NCI-H1105 (cell line): ENCODE measurements at regions not wholly inside any gene's neighbourhood (a gene's known extent, or its start where the extent isn't known, plus 50 kb on each side); places are given as distances from the start of the nearest gene placed in this dataset.
"Not testable (repeated sequence)": the region's sequence is repeated elsewhere in the genome, so short reads cannot be mapped to it uniquely, and the experiment has no call there.

Source experiments
- DNase-seq: peaks from one replicate; lab custom pipeline; 2025; lab: John Stamatoyannopoulos, UW

- DNase-seq, result no peak
These were observed 380.3 kb downstream of the RND3 start for GRCh38 chr2:150107170-150107569.

- no peak for DNase-seq
These were observed 385.5 kb downstream of the RND3 start for GRCh38 chr2:150101947-150102346.

DNA sequence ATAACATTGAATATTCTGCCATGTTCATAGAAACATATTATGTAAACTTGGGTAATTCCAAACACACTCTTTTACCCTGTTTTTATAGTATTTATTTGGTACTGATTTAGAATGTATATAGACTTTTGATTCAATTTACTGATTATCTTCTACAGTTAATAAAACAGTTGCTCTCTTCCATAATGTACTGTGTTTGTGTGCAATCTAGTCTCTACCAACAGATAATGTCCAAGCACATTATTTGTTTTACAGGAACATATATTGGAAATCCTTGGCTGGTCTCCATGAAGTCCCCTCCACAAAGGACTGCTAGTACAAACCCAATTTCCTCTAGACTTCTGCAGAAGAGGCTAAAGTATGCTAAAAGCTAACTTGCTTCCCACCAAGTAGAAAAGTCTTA lies 386.6 kb downstream of the RND3 start:
- no peak for DNase-seq

GRCh38 chr2:150100336-150100735 lies 387.1 kb downstream of the RND3 start:
- no peak for DNase-seq

DNA sequence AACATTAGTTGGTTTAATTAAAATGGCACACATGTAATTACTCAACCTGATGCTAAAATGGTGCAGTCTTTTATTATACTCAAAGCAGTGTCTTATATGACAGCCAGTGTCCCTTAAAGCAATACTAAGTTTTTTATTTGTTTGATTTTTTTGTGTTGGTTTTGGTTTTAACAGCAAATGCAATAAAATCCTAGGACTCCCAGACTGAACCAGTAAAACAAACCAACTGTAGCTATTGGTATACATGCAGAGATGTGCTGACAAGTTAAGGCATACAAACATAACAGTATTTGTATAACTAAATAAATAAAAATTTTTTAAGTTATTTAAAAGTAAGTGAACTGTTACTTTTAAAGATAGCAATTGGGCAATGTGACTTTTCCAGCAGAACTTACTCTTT lies 387.7 kb downstream of the RND3 start:
- peak; percentile 4 for DNase-seq

DNA sequence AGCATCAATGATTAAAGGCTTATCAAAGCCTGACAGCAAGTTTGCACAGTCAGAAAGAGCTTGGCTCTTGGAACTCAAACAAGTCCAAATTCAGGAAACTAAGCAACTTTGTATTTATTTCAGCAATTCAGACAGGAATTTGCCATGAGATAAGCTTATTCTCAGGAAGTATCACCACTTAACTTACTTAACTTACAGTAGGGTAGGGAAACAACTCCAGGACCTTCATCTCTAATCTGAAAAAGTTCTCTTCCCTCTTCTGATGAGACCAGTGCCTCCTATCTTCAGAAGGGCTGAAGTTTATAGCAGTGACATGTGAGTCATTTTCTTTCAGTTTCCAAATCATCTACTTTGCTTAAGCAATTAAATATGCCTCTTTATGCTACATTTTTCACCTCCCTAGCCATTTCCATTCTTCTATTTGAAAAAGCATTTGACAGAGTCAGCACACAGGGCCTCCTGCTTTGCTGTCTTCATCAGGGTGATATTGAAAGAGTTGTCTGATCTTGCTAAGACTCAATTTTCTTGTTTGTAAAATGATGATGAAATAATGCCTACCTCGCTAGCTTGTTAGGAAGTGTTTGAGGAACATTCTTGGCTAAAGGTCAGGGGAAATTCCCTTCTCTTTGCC lies 389.5 kb downstream of the RND3 start:
- DNase-seq, result no peak

- DNase-seq, result no peak
These were observed 390.1 kb downstream of the RND3 start for GRCh38 chr2:150097402-150097801.

GRCh38 chr2:150095361-150096095 lies 391.9 kb downstream of the RND3 start:
- no peak for DNase-seq

- no peak for DNase-seq
These were observed 395.6 kb downstream of the RND3 start for GRCh38 chr2:150091846-150092245.

DNA sequence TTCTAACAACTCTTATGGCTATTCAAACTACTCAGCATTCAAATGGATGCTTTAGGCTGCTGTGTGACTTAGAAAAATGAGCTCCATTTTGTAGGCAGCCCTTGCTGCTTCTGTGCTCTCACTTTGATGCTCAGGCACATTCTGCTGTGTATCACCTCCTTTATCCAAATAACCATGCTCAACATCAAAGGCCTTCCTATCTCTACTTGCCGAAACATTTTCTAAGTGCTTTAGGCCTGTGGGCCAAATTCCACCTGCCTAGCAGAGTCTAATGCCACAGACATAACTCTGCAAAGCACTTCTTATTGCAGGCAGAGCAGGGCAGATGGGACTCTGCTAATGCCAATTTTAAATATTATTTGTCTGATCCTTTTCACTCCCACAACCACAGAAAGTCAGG lies 397.4 kb downstream of the RND3 start:
- no peak for DNase-seq

DNA sequence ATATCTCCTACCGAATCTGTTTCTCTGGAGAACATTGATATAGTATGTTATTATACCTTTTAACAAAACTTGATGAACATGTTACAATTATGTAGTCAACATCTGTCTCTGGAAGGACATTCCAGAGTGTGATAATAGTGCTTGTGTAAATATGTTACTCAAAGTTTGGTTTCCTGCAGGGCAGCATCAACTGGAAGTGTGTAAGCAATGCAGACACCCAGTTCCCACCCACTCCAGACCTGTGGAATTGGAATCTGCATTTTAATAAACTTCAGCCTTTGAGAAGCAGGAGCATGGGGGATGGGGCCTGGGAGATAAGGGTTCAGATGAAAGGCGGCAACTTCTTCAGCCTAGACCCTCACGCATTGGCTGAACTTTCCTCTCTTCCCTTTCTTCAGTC lies 398.9 kb downstream of the RND3 start:
- DNase-seq, result no peak

- DNase-seq, result no peak
These were observed 402.0 kb downstream of the RND3 start for GRCh38 chr2:150085478-150085877.

DNA sequence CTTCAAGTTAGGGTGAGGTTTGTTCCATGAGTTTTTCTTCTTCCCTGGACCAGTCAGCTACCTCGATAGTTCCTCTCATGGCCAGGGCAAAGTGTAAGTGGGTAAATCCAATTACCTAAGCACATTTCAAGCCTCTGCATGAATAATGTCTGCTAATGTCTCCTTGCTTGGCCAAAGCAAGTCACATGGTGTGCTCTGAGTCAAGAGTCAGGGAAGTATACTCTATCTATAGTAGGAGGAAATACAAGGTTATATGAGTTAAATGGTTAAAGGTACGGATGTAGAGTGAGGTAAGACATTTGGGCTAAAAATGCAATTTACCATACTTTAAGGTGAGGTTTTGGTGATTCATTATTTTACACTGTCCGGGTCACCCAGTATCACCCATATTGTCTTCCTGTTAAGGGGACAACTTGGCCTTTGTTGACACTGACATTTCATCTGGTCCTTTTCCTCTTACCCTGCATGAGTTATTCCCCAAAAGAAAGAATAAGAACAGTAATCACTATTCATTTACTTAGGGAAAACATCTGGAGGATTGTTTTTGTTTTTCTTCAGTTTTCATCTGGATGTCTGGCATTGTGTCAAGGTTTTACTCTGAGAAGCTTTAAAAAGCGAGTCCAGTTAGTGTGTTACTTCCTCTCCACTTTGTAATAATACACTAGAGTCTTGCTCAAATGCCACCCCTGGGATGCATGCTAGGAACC lies 405.5 kb downstream of the RND3 start:
- DNase-seq, result no peak

GRCh38 chr2:150076281-150076680 lies 411.2 kb downstream of the RND3 start:
- no peak for DNase-seq

GRCh38 chr2:150075831-150076230 lies 411.6 kb downstream of the RND3 start:
- no peak for DNase-seq

- no peak for DNase-seq
These were observed 421.0 kb downstream of the RND3 start for GRCh38 chr2:150066490-150066889.

DNA sequence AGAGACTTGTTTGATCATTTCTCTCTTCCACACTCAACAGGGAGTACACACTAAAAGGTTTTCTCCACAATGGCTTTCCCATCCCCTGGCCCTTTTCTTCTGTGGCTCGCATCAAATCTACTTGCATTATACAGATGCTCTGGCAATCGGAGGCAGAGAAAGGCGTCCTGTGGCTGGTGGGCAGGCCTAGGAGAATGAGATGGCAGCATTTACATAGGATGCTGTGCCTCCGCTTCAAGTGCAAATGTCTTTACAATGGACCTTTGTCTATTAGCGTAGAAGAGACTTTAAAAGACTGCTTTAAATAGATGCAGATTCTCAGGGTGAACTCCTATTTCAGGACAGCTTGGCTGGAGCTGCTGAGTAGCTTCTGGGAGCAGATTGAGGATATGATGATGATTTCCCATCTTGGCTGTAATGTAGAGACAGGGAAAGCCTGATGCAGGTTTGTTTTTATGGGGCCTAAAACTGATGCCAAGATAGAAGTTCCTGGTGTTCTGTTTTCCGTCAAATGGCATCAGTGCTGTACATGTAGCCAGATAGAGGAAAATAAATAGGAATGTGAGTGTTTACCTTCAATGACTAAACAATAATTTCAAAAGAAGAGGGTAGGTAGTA lies 423.4 kb downstream of the RND3 start:
- DNase-seq, result no peak

GRCh38 chr2:150063432-150063889 lies 424.0 kb downstream of the RND3 start:
- DNase-seq, result no peak

- DNase-seq, result no peak
These were observed 425.1 kb downstream of the RND3 start for GRCh38 chr2:150062416-150062815.

- no peak for DNase-seq
These were observed 427.1 kb downstream of the RND3 start for GRCh38 chr2:150060341-150060740.

GRCh38 chr2:150059676-150060075 lies 427.8 kb downstream of the RND3 start:
- DNase-seq, result not testable (repeated sequence)

- DNase-seq, result no peak
These were observed 435.0 kb downstream of the RND3 start for GRCh38 chr2:150052457-150052856.

GRCh38 chr2:150051004-150051403 lies 436.5 kb downstream of the RND3 start:
- DNase-seq, result no peak
